ENCODE measurements at regions not wholly inside any gene's neighbourhood (a gene's known extent, or its start where the extent isn't known, plus 50 kb on each side); places are given as distances from the start of the nearest gene placed in this dataset.

- no peaks in the 10 kb centered on the region for H3K9me1 ChIP-seq (ENCODE audit: control insufficient read depth, extremely low read depth, insufficient read depth, low read length)
- no peaks in the 10 kb centered on the region for H3K9me3 ChIP-seq (ENCODE audit: control insufficient read depth, low read depth, low read length)
- H4K20me1 ChIP-seq (ENCODE audit: control insufficient read depth, extremely low read depth, insufficient read depth, low read length) = no peaks in the 10 kb centered on the region
- no peak overlapping the region for H3K27ac ChIP-seq (ENCODE audit: control insufficient read depth, insufficient read depth, low read length)
- TF ChIP-seq EZH2 (IDR thresholded peaks at IDR 0.05; ENCODE audit: low read length) = no peak
- TF ChIP-seq, protein P1, sequence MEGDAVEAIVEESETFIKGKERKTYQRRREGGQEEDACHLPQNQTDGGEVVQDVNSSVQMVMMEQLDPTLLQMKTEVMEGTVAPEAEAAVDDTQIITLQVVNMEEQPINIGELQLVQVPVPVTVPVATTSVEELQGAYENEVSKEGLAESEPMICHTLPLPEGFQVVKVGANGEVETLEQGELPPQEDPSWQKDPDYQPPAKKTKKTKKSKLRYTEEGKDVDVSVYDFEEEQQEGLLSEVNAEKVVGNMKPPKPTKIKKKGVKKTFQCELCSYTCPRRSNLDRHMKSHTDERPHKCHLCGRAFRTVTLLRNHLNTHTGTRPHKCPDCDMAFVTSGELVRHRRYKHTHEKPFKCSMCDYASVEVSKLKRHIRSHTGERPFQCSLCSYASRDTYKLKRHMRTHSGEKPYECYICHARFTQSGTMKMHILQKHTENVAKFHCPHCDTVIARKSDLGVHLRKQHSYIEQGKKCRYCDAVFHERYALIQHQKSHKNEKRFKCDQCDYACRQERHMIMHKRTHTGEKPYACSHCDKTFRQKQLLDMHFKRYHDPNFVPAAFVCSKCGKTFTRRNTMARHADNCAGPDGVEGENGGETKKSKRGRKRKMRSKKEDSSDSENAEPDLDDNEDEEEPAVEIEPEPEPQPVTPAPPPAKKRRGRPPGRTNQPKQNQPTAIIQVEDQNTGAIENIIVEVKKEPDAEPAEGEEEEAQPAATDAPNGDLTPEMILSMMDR (optimal IDR thresholded peaks at IDR 0.05 in 1 of 3, IDR thresholded peaks at IDR 0.05 in 1 of 3, conservative IDR thresholded peaks at IDR 0.05 in 1 of 3; ENCODE audit: extremely low read depth in 1 of 3, insufficient read depth in 2 of 3, low read length in 3 of 3) = no peak
- no peak overlapping the region for H3K4me2 ChIP-seq (ENCODE audit: control insufficient read depth, extremely low read depth, insufficient read depth, low read depth, low read length)
- H3K4me1 ChIP-seq (ENCODE audit: control insufficient read depth, extremely low read depth, insufficient read depth, low read length) = no peaks in the 10 kb centered on the region
- H3K9ac ChIP-seq (ENCODE audit: control insufficient read depth, extremely low read depth, insufficient read depth, low read length) = no peak overlapping the region
- no peaks in the 10 kb centered on the region for H3K79me2 ChIP-seq (ENCODE audit: control insufficient read depth, insufficient read depth, low read length)
- no peak overlapping the region for H2AFZ ChIP-seq (ENCODE audit: control insufficient read depth, low read length)
- H3K36me3 ChIP-seq (ENCODE audit: control insufficient read depth in 2 of 2, extremely low read depth in 1 of 2, insufficient read depth in 2 of 2, low read length in 2 of 2) = no peaks in the 10 kb centered on the region
- dilution Hi-C loops (cut with MboI; ENCODE audit: extremely low pct_ligation_motif_present, low sequenced_read_pairs) = no loop called here
- no peak overlapping the region for H3K4me3 ChIP-seq (ENCODE audit: control insufficient read depth in 2 of 3, extremely low read depth in 1 of 3, insufficient read depth in 2 of 3, low read depth in 1 of 3, low read length in 3 of 3)
- H3K27me3 ChIP-seq (ENCODE audit: control insufficient read depth, extremely low read depth, insufficient read depth, low read length) = no peaks in the 10 kb centered on the region
- FAIRE-seq (no peak), DNase-seq (ENCODE audit: low read depth, low spot score) (no peak)
Observed at GRCh38 chr4:12050357-12050756, 621.7 kb upstream of the HS3ST1 start.

GRCh38 chr4:12042818-12043217 lies 614.1 kb upstream of the HS3ST1 start:
- FAIRE-seq = no peak
- Histone ChIP-seq H3K27ac (ENCODE audit: control insufficient read depth, insufficient read depth, low read length) (no peak overlapping the region), H4K20me1 (ENCODE audit: control insufficient read depth, extremely low read depth, insufficient read depth, low read length) (no peaks in the 10 kb centered on the region), H3K4me3 (ENCODE audit: control insufficient read depth in 2 of 3, extremely low read depth in 1 of 3, insufficient read depth in 2 of 3, low read depth in 1 of 3, low read length in 3 of 3) (no peak overlapping the region), H2AFZ (ENCODE audit: control insufficient read depth, low read length) (no peak overlapping the region), H3K9ac (ENCODE audit: control insufficient read depth, extremely low read depth, insufficient read depth, low read length) (no peak overlapping the region), H3K27me3 (ENCODE audit: control insufficient read depth, extremely low read depth, insufficient read depth, low read length) (no peaks in the 10 kb centered on the region), H3K4me1 (ENCODE audit: control insufficient read depth, extremely low read depth, insufficient read depth, low read length) (no peaks in the 10 kb centered on the region), H3K79me2 (ENCODE audit: control insufficient read depth, insufficient read depth, low read length) (no peaks in the 10 kb centered on the region), H3K9me1 (ENCODE audit: control insufficient read depth, extremely low read depth, insufficient read depth, low read length) (no peaks in the 10 kb centered on the region), H3K4me2 (ENCODE audit: control insufficient read depth, extremely low read depth, insufficient read depth, low read depth, low read length) (no peak overlapping the region), H3K9me3 (ENCODE audit: control insufficient read depth, low read depth, low read length) (no peaks in the 10 kb centered on the region), H3K36me3 (ENCODE audit: control insufficient read depth in 2 of 2, extremely low read depth in 1 of 2, insufficient read depth in 2 of 2, low read length in 2 of 2) (no peaks in the 10 kb centered on the region)
- no peak for TF ChIP-seq EZH2 (IDR thresholded peaks at IDR 0.05; ENCODE audit: low read length)
- TF ChIP-seq, protein P1 (optimal IDR thresholded peaks at IDR 0.05 in 1 of 3, IDR thresholded peaks at IDR 0.05 in 1 of 3, conservative IDR thresholded peaks at IDR 0.05 in 1 of 3; ENCODE audit: extremely low read depth in 1 of 3, insufficient read depth in 2 of 3, low read length in 3 of 3) = no peak
- no peak for DNase-seq (ENCODE audit: low read depth, low spot score)
- dilution Hi-C loops (cut with MboI; ENCODE audit: extremely low pct_ligation_motif_present, low sequenced_read_pairs) = no loop called here

All from keratinocyte (primary cell).